SK-N-MC (cell line): ENCODE measurements at regions not wholly inside any gene's neighbourhood (a gene's known extent, or its start where the extent isn't known, plus 50 kb on each side); places are given as distances from the start of the nearest gene placed in this dataset.

Source experiments
- DNase-seq: peaks from one replicate; pipeline ENCODE4 v3.0.0-alpha.2; 2011; ENCODE audit warnings: low read depth, low spot score
- H3K27ac ChIP-seq: fragments of 200-600 bp; sonication (generic); 2 replicates; pipeline ENCODE4 v1.5.1; 2016; ENCODE audit warnings: mixed run types
- H3K36me3 ChIP-seq: fragments of 200-600 bp; sonication (generic); 2 replicates; pipeline ENCODE4 v1.6.1; 2017; ENCODE audit warnings: antibody characterized with exemption, low read length, mixed read lengths; ENCODE audit not compliant: insufficient read depth
- H3K4me3 ChIP-seq: fragments of 200-600 bp; sonication (generic); 2 replicates; pipeline ENCODE4 v1.5.1; 2016
- H3K9ac ChIP-seq: fragments of 200-600 bp; sonication (generic); 2 replicates; pipeline ENCODE4 v1.8.0; 2017; ENCODE audit warnings: mixed run types, mixed read lengths; ENCODE audit not compliant: insufficient read length
- H3K9me3 ChIP-seq: fragments of 200-600 bp; sonication (generic); 2 replicates; pipeline ENCODE4 v1.6.1; 2017; ENCODE audit warnings: low read depth, mild to moderate bottlenecking, antibody characterized with exemption, low read length, moderate library complexity, mixed read lengths
- EZH2 ChIP-seq: fragments of 200-600 bp; sonication (generic); IDR thresholded peaks from one replicate; pipeline ENCODE4 v1.6.1; 2017; ENCODE audit warnings: antibody characterized with exemption
- FOXP2 ChIP-seq: optimal IDR thresholded peaks from 2 replicates; pipeline ENCODE3; 2011; ENCODE audit warnings: mild to moderate bottlenecking, moderate library complexity; ENCODE audit not compliant: insufficient read depth; ENCODE audit errors: extremely low read length, control extremely low read depth
- POLR2AphosphoS5 ChIP-seq: IDR thresholded peaks from 2 replicates; pipeline ENCODE4 v1.6.1; 2012; ENCODE audit warnings: mild to moderate bottlenecking, low read depth, low read length, borderline replicate concordance

DNA sequence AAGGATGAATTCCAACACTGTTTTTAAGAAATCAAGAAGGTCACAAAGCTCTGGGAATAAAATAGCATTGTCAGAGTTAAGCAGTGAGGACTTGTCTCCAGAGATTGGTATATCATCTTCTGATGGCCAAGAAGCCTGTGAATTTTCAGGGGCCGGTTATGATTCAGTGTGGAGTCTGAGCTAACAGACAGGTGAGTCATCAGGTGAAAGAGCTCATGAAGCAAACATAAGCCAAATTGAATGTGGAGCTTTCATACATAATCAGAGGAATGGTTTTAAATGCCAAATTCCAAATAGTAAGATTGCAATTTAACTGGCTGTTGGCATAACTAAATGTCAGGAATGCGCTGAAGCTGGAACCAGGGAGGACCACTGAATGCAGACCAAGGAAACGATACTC lies 494.2 kb downstream of the MTRR start:
- TF ChIP-seq EZH2 (no peak), FOXP2 (no peak), POLR2AphosphoS5 (no peak)
- Histone ChIP-seq H3K4me3 (no peak overlapping the region), H3K27ac (no peak overlapping the region), H3K9me3 (no peaks in the 10 kb centered on the region), H3K36me3 (no peaks in the 10 kb centered on the region), H3K9ac (no peak overlapping the region)
- DNase-seq, result no peak

DNA sequence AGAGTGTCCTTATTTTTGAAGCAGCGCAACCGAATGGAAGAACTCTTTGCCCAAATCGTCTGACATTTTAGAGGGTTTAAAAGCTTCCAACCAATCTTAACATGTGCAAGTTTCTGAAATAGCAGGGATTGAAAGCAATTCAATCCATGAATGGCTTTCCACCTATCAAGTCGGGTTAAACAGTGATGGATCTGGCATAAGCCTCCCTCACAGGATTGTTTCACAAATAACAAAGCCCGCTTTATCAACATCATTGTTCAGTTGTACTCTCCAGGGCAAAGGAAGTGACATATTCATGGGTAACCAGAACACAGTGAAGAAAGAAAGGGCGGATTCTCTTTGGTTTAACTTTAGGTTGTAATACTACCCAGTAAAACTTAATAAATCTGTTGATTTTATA lies 497.3 kb downstream of the MTRR start:
- Histone ChIP-seq H3K27ac (no peak overlapping the region), H3K36me3 (no peaks in the 10 kb centered on the region), H3K9ac (no peak overlapping the region), H3K4me3 (no peak overlapping the region), H3K9me3 (no peaks in the 10 kb centered on the region)
- no peak for DNase-seq
- TF ChIP-seq FOXP2, result no peak
- no peak for TF ChIP-seq EZH2
- TF ChIP-seq POLR2AphosphoS5, result no peak

- no peak overlapping the region for H3K9ac ChIP-seq
- no peak for DNase-seq
- no peak for TF ChIP-seq POLR2AphosphoS5
- H3K9me3 ChIP-seq, result no peaks in the 10 kb centered on the region
- H3K4me3 ChIP-seq, result no peak overlapping the region
- H3K36me3 ChIP-seq, result no peaks in the 10 kb centered on the region
- H3K27ac ChIP-seq, result no peak overlapping the region
Measured at GRCh38 chr5:8376478-8376877, 507.5 kb downstream of the MTRR start.

GRCh38 chr5:8381972-8382371 lies 513.0 kb downstream of the MTRR start:
- H3K27ac ChIP-seq, result no peak overlapping the region

GRCh38 chr5:8382456-8382855 lies 513.5 kb downstream of the MTRR start:
- no peaks in the 10 kb centered on the region for H3K9me3 ChIP-seq
- no peak for DNase-seq

More at GRCh38 chr5:8381972-8382371, 513.0 kb downstream of the MTRR start:
- no peak for DNase-seq
- Histone ChIP-seq H3K9ac (no peak overlapping the region), H3K4me3 (no peak overlapping the region), H3K36me3 (no peaks in the 10 kb centered on the region), H3K9me3 (no peaks in the 10 kb centered on the region)
- TF ChIP-seq EZH2 (no peak), POLR2AphosphoS5 (no peak), FOXP2 (no peak)

DNA sequence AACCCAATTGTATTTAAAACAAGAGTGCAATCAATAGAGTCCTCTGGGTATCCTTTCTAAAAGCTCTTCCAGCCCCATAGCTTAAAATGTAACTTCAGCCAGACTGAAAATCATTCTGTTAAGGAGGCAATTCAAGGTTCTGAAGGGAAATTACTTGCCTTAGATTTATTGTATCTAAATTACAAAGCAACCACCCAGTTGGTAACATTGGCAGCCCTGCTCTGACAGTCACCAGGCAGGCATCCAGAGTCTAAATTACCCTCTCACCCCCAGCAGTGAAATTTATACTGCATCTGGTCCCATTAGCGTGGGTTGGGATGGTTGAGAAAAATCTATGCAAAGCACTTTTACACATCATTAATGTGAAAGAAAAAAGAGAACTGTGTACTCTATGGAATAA lies 514.7 kb downstream of the MTRR start:
- no peak for DNase-seq
- H3K27ac ChIP-seq, result no peak overlapping the region
- no peaks in the 10 kb centered on the region for H3K36me3 ChIP-seq
- TF ChIP-seq POLR2AphosphoS5 (no peak), FOXP2 (no peak), EZH2 (no peak)
- H3K9ac ChIP-seq, result no peak overlapping the region
- H3K9me3 ChIP-seq, result no peaks in the 10 kb centered on the region
- H3K4me3 ChIP-seq, result no peak overlapping the region

More at GRCh38 chr5:8382456-8382855, 513.5 kb downstream of the MTRR start:
- no peak for TF ChIP-seq EZH2
- no peak for TF ChIP-seq POLR2AphosphoS5
- TF ChIP-seq FOXP2, result no peak
- Histone ChIP-seq H3K9ac (no peak overlapping the region), H3K4me3 (no peak overlapping the region), H3K27ac (no peak overlapping the region), H3K36me3 (no peaks in the 10 kb centered on the region)

DNA sequence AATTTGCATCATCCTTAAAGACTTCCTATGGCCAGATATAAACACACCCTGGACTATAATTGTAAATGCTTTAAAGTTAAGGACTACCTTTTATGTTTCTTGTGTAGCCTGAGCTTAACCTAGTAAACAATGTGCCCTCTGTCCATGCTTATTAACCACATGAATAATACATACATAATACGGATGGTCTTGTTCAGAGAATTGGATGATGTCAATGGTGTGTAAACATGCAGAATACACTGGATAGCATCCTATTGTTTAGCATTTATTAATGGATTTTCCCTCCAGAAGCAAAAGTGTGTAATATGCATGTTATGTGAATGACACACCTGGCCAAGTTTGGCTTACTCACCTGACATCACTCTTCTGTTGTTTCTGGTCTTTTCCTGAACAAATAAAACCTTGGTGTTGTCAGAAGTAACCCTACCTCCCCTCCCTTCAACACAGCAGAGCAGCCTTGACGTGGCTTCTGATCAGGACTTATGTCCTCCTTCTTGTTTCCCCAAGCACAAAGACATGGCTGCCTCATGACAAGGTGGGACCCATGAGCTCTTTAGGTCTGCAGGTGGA lies 517.9 kb downstream of the MTRR start:
- Histone ChIP-seq H3K4me3 (no peak overlapping the region), H3K36me3 (no peaks in the 10 kb centered on the region), H3K9me3 (no peaks in the 10 kb centered on the region), H3K9ac (no peak overlapping the region), H3K27ac (no peak overlapping the region)
- DNase-seq, result no peak
- TF ChIP-seq POLR2AphosphoS5, result no peak
- no peak for TF ChIP-seq FOXP2
- TF ChIP-seq EZH2, result no peak

DNA sequence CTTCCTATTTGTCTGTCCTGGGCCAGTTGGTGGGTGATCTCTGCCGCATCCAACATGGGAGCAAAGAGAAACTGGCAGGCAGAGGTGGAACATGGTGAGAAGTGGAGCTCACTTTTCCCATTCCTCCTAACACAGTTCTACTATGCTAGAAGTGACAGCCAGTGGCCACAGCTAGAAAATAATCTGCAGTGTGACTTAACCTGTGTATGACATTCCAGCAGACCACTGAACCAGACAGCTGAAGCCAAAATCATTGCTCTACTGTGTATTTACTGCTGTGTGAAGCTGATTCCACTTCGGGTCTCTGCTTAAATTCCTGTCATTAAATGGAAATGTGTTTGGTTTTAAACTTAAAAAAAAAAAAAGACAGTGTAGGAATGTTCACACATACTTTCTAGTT lies 523.0 kb downstream of the MTRR start:
- no peaks in the 10 kb centered on the region for H3K36me3 ChIP-seq
- H3K9ac ChIP-seq, result no peak overlapping the region
- no peak for TF ChIP-seq FOXP2
- TF ChIP-seq EZH2, result no peak
- TF ChIP-seq POLR2AphosphoS5, result no peak
- H3K27ac ChIP-seq, result no peak overlapping the region
- H3K9me3 ChIP-seq, result no peaks in the 10 kb centered on the region
- H3K4me3 ChIP-seq, result no peak overlapping the region
- no peak for DNase-seq

DNA sequence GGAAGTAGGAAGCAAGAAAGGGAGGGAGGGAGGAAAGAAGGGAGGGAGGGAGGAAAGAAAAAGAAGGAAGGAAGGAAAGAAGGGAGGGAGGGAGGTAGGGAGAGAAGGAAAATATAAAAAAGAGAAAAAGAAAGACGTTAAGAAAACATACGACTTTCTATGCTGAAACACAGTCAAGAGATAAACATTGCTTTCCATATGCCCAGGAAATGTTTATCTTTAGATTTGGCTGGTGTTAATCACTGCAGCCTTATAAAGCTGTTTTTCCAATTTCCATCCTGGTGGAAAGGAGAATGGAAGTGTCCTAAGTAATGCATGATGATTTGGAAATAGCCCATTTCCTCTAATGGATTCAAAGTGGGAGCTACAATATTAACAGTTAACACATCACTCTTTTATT lies 524.3 kb downstream of the MTRR start:
- Histone ChIP-seq H3K36me3 (no peaks in the 10 kb centered on the region), H3K4me3 (no peak overlapping the region), H3K9me3 (no peaks in the 10 kb centered on the region), H3K27ac (no peak overlapping the region), H3K9ac (no peak overlapping the region)
- DNase-seq, result no peak
- TF ChIP-seq FOXP2 (no peak), POLR2AphosphoS5 (no peak), EZH2 (no peak)
